ENCODE measurements at regions not wholly inside any gene's neighbourhood (a gene's known extent, or its start where the extent isn't known, plus 50 kb on each side); places are given as distances from the start of the nearest gene placed in this dataset.

- TF ChIP-seq RARB (CRISPR knock-in tag; IDR thresholded peaks at IDR 0.05) (no peak), ZNF565 (CRISPR knock-in tag; conservative IDR thresholded peaks at IDR 0.05; ENCODE audit: low read depth) (no peak), ZC3H10 (CRISPR knock-in tag; IDR thresholded peaks at IDR 0.05) (no peak), PPARA (CRISPR knock-in tag; IDR thresholded peaks at IDR 0.05; ENCODE audit: borderline replicate concordance) (no peak), CSRNP3 (CRISPR knock-in tag; IDR thresholded peaks at IDR 0.05) (no peak)
These were observed 111.7 kb downstream of the NAV1 start for GRCh38 chr1:201650623-201650933.
